Lower leg skin (tissue), 3 donors: ENCODE measurements at regions not wholly inside any gene's neighbourhood (a gene's known extent, or its start where the extent isn't known, plus 50 kb on each side); places are given as distances from the start of the nearest gene placed in this dataset.

Experiments used
- POLR2A ChIP-seq, 2 donors: fragments of 450-650 bp; IDR thresholded peaks; one replicate each; pipeline ENCODE4 v1.6.1; 2016 to 2017; ENCODE audit warnings: antibody characterized with exemption in 2 of 2, mild to moderate bottlenecking in 1 of 2, moderate library complexity in 1 of 2
- TF ChIP-seq, protein P1 (sequence below), 3 donors: fragments of 450-650 bp; IDR thresholded peaks; one replicate each; pipeline ENCODE4 v1.5.1; 2016; ENCODE audit warnings: antibody characterized with exemption in 3 of 3, mild to moderate bottlenecking in 3 of 3, moderate library complexity in 2 of 3

DNA sequence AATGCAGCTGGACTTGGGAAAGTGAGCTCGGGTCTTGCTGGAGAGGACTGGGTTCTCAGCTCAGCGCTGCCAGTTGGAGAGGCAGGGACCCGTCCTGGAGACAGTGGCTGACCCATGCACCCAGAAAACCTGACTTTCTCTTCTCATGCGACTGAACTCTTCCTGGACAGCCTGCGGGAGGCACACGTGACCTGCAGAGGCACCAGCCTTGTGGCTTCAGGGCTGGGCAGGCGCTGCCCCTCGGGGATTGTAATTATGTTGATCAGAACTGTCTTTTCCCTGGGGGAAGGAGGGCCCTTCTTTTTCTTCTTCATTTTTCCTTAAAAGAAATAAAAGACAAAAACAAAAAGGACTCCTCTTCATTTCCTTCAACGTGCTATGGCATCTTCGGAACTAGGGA, 198.1 kb downstream of the VAPA start:
- TF ChIP-seq, protein P1, sequence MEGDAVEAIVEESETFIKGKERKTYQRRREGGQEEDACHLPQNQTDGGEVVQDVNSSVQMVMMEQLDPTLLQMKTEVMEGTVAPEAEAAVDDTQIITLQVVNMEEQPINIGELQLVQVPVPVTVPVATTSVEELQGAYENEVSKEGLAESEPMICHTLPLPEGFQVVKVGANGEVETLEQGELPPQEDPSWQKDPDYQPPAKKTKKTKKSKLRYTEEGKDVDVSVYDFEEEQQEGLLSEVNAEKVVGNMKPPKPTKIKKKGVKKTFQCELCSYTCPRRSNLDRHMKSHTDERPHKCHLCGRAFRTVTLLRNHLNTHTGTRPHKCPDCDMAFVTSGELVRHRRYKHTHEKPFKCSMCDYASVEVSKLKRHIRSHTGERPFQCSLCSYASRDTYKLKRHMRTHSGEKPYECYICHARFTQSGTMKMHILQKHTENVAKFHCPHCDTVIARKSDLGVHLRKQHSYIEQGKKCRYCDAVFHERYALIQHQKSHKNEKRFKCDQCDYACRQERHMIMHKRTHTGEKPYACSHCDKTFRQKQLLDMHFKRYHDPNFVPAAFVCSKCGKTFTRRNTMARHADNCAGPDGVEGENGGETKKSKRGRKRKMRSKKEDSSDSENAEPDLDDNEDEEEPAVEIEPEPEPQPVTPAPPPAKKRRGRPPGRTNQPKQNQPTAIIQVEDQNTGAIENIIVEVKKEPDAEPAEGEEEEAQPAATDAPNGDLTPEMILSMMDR (IDR thresholded peaks at IDR 0.05) = no peak
- TF ChIP-seq POLR2A (IDR thresholded peaks at IDR 0.05) = no peak
